ENCODE measurements at regions not wholly inside any gene's neighbourhood (a gene's known extent, or its start where the extent isn't known, plus 50 kb on each side); places are given as distances from the start of the nearest gene placed in this dataset.

DNA sequence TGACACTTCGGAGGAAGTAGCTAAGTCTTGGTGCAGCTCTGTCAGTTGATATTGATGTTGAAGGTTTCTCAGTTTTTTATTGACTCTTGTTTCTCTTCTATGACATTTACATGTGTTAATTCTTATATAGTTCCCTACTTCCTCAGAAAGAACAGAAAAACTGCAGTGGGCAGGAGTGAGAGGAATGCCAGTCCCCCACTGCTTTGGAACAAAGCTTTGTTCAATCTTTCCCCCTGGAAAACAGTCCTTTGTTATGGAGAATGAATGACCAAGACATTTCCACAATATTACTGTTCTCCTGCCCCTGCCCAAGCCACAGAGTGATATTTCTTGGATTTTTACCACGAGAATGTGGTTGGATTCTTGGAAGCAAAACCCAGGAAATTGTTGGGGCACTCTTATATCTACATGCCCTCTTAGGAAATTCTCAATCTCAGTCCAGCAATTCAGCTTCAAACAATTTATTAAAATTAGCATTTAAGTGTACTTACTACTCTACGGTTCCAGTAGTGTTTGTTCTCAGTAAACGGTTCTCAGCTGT lies 258.0 kb upstream of the KCND2 start:
- TF ChIP-seq, protein P1, sequence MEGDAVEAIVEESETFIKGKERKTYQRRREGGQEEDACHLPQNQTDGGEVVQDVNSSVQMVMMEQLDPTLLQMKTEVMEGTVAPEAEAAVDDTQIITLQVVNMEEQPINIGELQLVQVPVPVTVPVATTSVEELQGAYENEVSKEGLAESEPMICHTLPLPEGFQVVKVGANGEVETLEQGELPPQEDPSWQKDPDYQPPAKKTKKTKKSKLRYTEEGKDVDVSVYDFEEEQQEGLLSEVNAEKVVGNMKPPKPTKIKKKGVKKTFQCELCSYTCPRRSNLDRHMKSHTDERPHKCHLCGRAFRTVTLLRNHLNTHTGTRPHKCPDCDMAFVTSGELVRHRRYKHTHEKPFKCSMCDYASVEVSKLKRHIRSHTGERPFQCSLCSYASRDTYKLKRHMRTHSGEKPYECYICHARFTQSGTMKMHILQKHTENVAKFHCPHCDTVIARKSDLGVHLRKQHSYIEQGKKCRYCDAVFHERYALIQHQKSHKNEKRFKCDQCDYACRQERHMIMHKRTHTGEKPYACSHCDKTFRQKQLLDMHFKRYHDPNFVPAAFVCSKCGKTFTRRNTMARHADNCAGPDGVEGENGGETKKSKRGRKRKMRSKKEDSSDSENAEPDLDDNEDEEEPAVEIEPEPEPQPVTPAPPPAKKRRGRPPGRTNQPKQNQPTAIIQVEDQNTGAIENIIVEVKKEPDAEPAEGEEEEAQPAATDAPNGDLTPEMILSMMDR (IDR thresholded peaks at IDR 0.05): no peak
- DNase-seq (no peak), ATAC-seq (no peak)
- intact Hi-C loops (cut with DNase I): no loop called here
- Histone ChIP-seq H3K27ac (no peak overlapping the region), H3K4me1 (no peaks in the 10 kb centered on the region), H3K9me3 (no peaks in the 10 kb centered on the region), H3K4me3 (no peak overlapping the region), H3K27me3 (no peaks in the 10 kb centered on the region), H3K36me3 (no peaks in the 10 kb centered on the region)

DNA sequence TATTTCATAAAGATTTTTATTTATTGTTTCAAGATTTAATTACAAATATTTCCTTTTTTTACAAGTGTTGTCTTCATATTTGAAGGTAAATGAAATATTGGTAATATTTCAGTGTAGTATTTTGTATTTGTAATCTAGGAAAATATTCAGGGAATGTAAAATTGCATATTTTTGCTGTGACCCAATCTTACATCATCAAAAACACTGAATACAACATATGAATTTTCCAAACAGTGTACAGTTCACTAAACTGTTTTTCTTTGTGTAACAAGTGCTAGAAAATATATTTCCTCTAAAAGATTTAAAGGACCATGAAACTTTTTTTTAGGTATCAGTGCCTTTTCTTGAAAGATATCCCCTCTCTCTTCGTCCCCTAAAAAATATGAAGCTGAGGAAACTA lies 251.9 kb upstream of the KCND2 start:
- intact Hi-C loops (cut with DNase I): no loop called here
- DNase-seq (no peak), ATAC-seq (no peak)
- TF ChIP-seq, protein P1 (IDR thresholded peaks at IDR 0.05): no peak
- Histone ChIP-seq H3K36me3 (no peaks in the 10 kb centered on the region), H3K9me3 (no peaks in the 10 kb centered on the region), H3K4me1 (no peaks in the 10 kb centered on the region), H3K4me3 (no peak overlapping the region), H3K27ac (no peak overlapping the region), H3K27me3 (no peaks in the 10 kb centered on the region)

DNA sequence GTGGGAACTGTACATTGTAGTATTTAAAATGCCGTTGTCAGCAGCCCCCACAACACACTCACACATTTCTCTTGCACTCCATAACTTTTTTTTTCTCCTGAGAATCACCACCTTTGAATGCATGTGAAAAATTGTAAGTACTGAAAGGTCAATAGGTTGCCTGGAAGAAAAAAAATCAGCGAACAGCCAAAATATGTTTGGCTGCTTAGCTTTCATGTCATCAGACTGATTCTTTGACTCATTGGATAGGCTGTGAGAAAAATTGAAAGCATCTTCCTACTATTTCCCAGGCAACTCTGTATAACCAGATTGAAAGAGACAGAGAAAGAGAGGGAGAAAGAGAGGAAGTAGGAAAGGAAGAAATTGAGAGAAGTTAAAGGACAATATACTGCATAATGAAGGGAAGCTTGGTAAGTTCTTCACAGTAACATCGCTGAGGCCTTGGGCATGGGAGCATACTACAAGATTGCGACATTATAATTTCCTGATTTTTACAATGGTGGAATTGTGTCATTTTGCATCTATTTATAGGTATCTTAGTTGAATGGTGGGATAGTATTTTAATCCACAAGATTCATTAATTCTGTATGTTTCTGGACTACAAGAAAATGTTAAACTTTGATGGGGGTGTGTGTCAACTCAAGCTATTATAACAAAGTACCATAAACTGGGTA lies 249.3 kb upstream of the KCND2 start:
- TF ChIP-seq, protein P1 (IDR thresholded peaks at IDR 0.05): no peak
- no peak overlapping the region for H3K4me3 ChIP-seq
- intact Hi-C loops (cut with DNase I): no loop called here
- H3K27me3 ChIP-seq: no peaks in the 10 kb centered on the region
- H3K36me3 ChIP-seq: no peaks in the 10 kb centered on the region
- H3K9me3 ChIP-seq: no peaks in the 10 kb centered on the region
- H3K4me1 ChIP-seq: no peaks in the 10 kb centered on the region
- no peak for ATAC-seq
- no peak for DNase-seq
- H3K27ac ChIP-seq: no peak overlapping the region

DNA sequence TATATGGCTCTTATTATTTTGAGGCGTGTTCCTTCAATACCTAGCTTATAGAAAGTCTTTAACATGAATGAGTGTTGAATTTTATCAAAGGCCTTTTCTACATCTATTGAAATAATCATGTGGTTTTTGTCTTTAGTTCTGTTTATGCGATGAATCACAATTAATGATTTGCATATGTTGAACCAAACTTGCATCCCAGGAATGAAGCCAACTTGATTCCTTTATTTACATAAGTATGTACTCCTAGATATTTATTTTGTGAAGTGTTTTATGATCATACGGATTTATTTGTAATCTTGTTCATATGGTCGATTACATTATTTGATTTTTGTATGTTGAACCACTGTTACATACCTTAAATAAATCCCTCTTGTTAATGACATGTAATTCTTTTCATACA lies 244.3 kb upstream of the KCND2 start:
- no peaks in the 10 kb centered on the region for H3K9me3 ChIP-seq
- intact Hi-C loops (cut with DNase I): no loop called here
- H3K4me1 ChIP-seq: no peaks in the 10 kb centered on the region
- H3K36me3 ChIP-seq: no peaks in the 10 kb centered on the region
- DNase-seq (no peak), ATAC-seq (no peak)
- H3K27me3 ChIP-seq: no peaks in the 10 kb centered on the region
- TF ChIP-seq, protein P1 (IDR thresholded peaks at IDR 0.05): no peak
- no peak overlapping the region for H3K27ac ChIP-seq
- no peak overlapping the region for H3K4me3 ChIP-seq

DNA sequence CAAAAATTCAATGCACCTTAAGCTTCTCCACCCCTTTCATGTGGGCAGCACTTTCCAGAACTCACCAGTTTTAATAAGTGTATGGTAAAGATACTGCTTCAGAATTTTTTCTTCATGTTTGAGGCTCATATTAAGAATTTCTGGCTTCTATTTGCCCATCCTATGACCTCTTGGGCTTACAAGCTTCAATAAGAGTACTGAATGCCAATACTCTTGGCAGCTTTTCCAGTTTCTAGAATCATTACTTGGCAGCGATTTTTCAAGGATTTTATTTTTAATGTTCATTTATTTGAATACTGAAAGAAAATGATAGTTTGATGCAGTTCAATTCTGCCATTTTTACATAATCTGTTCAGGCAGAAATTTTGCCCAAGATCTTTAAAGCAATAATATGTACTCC lies 242.1 kb upstream of the KCND2 start:
- DNase-seq (no peak), ATAC-seq (no peak)
- H3K4me3 ChIP-seq: no peak overlapping the region
- intact Hi-C loops (cut with DNase I): no loop called here
- no peaks in the 10 kb centered on the region for H3K27me3 ChIP-seq
- no peaks in the 10 kb centered on the region for H3K4me1 ChIP-seq
- TF ChIP-seq, protein P1 (IDR thresholded peaks at IDR 0.05): no peak
- H3K36me3 ChIP-seq: no peaks in the 10 kb centered on the region
- no peaks in the 10 kb centered on the region for H3K9me3 ChIP-seq
- H3K27ac ChIP-seq: no peak overlapping the region
